ENCODE measurements at regions not wholly inside any gene's neighbourhood (a gene's known extent, or its start where the extent isn't known, plus 50 kb on each side); places are given as distances from the start of the nearest gene placed in this dataset.

GRCh38 chr1:114222920-114223319 lies 69.3 kb upstream of the SYT6 start:
- no peak for DNase-seq

- peak; percentile 50 for DNase-seq
Observed at GRCh38 chr1:114219172-114219868, 65.7 kb upstream of the SYT6 start.

- DNase-seq = no peak
Observed at GRCh38 chr1:114218361-114219171, 64.9 kb upstream of the SYT6 start.

- peak; percentile 40 for DNase-seq
Observed at GRCh38 chr1:114216431-114217173, 62.9 kb upstream of the SYT6 start.

GRCh38 chr1:114215436-114215835 lies 61.8 kb upstream of the SYT6 start:
- DNase-seq = no peak

GRCh38 chr1:114214016-114214415 lies 60.3 kb upstream of the SYT6 start:
- DNase-seq = no peak

GRCh38 chr1:114209971-114210370 lies 56.3 kb upstream of the SYT6 start:
- no peak for DNase-seq

- DNase-seq = no peak
Observed at GRCh38 chr1:114208714-114209113, 55.0 kb upstream of the SYT6 start.

GRCh38 chr1:114208106-114208505 lies 54.4 kb upstream of the SYT6 start:
- DNase-seq = no peak

GRCh38 chr1:114207635-114208034 lies 54.0 kb upstream of the SYT6 start:
- DNase-seq = no peak

GRCh38 chr1:114206392-114206791 lies 52.7 kb upstream of the SYT6 start:
- no peak for DNase-seq

- DNase-seq = no peak
Observed at GRCh38 chr1:114203595-114204128, 50.0 kb upstream of the SYT6 start.
